ENCODE measurements at regions not wholly inside any gene's neighbourhood (a gene's known extent, or its start where the extent isn't known, plus 50 kb on each side); places are given as distances from the start of the nearest gene placed in this dataset.

GRCh38 chr5:68805444-68805843 lies 288.4 kb upstream of the SLC30A5 start (continued):
- TF ChIP-seq JUND (IDR thresholded peaks at IDR 0.05) (no peak), RXRA (IDR thresholded peaks at IDR 0.05; ENCODE audit: borderline replicate concordance, low read depth) (no peak), REST (IDR thresholded peaks at IDR 0.05; ENCODE audit: low read depth, low read length) (no peak), GABPA (IDR thresholded peaks at IDR 0.05; ENCODE audit: low read depth) (no peak), MXI1 (IDR thresholded peaks at IDR 0.05; ENCODE audit: low read depth, low read length) (no peak), YY1 (IDR thresholded peaks at IDR 0.05; ENCODE audit: low read depth) (no peak), USF1 (IDR thresholded peaks at IDR 0.05; ENCODE audit: borderline replicate concordance, low read depth) (no peak)

- 22% methylated on average over 2 of the region's 2 CpGs for WGBS (ENCODE audit: low lambda C conversion rate)
- TF ChIP-seq NFIC (IDR thresholded peaks at IDR 0.05; ENCODE audit: borderline replicate concordance) (no peak), USF2 (IDR thresholded peaks at IDR 0.05; ENCODE audit: borderline replicate concordance, low read depth, low read length) (no peak), MAX (IDR thresholded peaks at IDR 0.05; ENCODE audit: low read depth) (no peak), NRF1 (IDR thresholded peaks at IDR 0.05; ENCODE audit: low read depth, low read length) (no peak), YY1 (IDR thresholded peaks at IDR 0.05; ENCODE audit: low read depth) (no peak), RXRA (IDR thresholded peaks at IDR 0.05; ENCODE audit: borderline replicate concordance, low read depth) (no peak), RAD21 (IDR thresholded peaks at IDR 0.05; ENCODE audit: low read length) (no peak), MXI1 (IDR thresholded peaks at IDR 0.05; ENCODE audit: low read depth, low read length) (no peak), USF1 (IDR thresholded peaks at IDR 0.05; ENCODE audit: borderline replicate concordance, low read depth) (no peak), JUND (IDR thresholded peaks at IDR 0.05) (no peak), FOXM1 (IDR thresholded peaks at IDR 0.05; ENCODE audit: low read depth) (no peak), RCOR1 (IDR thresholded peaks at IDR 0.05; ENCODE audit: low read length) (no peak), CHD2 (IDR thresholded peaks at IDR 0.05; ENCODE audit: low read length, partially characterized antibody) (no peak), EP300 (IDR thresholded peaks at IDR 0.05; ENCODE audit: borderline replicate concordance in 1 of 2, low read depth in 1 of 2, low read length in 1 of 2) (no peak), GABPA (IDR thresholded peaks at IDR 0.05; ENCODE audit: low read depth) (no peak), MEF2A (IDR thresholded peaks at IDR 0.05; ENCODE audit: borderline replicate concordance, low read depth) (no peak)
- no peaks in the 10 kb centered on the region for H3K9me2 ChIP-seq
- no peak for DNase-seq
- CTCF ChIA-PET = no interaction called here
- H3K4me2 ChIP-seq = no peak overlapping the region
- no peak overlapping the region for H3K4me3 ChIP-seq (ENCODE audit: low read depth in 2 of 2, low read length in 1 of 2)
- H4K20me1 ChIP-seq (ENCODE audit: insufficient read depth) = no peaks in the 10 kb centered on the region
- H3K4me1 ChIP-seq (ENCODE audit: control insufficient read depth in 1 of 2, insufficient read depth in 2 of 2, low read depth in 1 of 2, low read length in 1 of 2) = peaks cover 0 to 13% of the 10 kb centered on the region in 2 experiments; a peak in 1 of 4 replicates
- H3K36me3 ChIP-seq (replicated peaks in 1 of 2; ENCODE audit: control insufficient read depth in 1 of 2, insufficient read depth in 2 of 2, low read length in 1 of 2) = no peaks in the 10 kb centered on the region
- no peaks in the 10 kb centered on the region for H3K79me2 ChIP-seq (ENCODE audit: insufficient read depth)
- POLR2A ChIA-PET = no interaction called here
- H3F3A ChIP-seq (replicated peaks; ENCODE audit: insufficient read depth) = no peaks in the 10 kb centered on the region
- no peak overlapping the region for H2AFZ ChIP-seq (ENCODE audit: low read depth)
- H3K9ac ChIP-seq = no peak overlapping the region
- no peaks in the 10 kb centered on the region for H3K27me3 ChIP-seq (ENCODE audit: insufficient read depth)
- no peaks in the 10 kb centered on the region for H3K9me3 ChIP-seq
- H3K27ac ChIP-seq (ENCODE audit: low read depth in 2 of 2, low read length in 1 of 2) = no peak overlapping the region
These were observed 276.2 kb upstream of the SLC30A5 start for GRCh38 chr5:68817632-68818031.
